Keratinocyte (primary cell): ENCODE measurements at regions not wholly inside any gene's neighbourhood (a gene's known extent, or its start where the extent isn't known, plus 50 kb on each side); places are given as distances from the start of the nearest gene placed in this dataset.

Experiments used
- DNase-seq: peaks from one replicate; pipeline ENCODE4 v3.0.0-alpha.2; 2011; ENCODE audit warnings: low read depth, missing footprints, low spot score
- FAIRE-seq: peaks from 2 replicates; lab custom pipeline; 2011; peaks lifted over from hg19 to GRCh38; lab: Jason Lieb, UNC
- H2AFZ ChIP-seq: 2 replicates; pipeline ENCODE4 v1.6.0; 2012; ENCODE audit warnings: low read length, control low read depth, inconsistent platforms; ENCODE audit not compliant: control insufficient read depth
- H3K27ac ChIP-seq: 2 replicates; pipeline ENCODE4 v1.5.1; 2011; ENCODE audit warnings: low read length; ENCODE audit not compliant: control insufficient read depth, insufficient read depth
- H3K27me3 ChIP-seq: 3 replicates; pipeline ENCODE4 v1.6.0; 2011; ENCODE audit warnings: low read length; ENCODE audit not compliant: control insufficient read depth, insufficient read depth; ENCODE audit errors: extremely low read depth
- H3K36me3 ChIP-seq, 2 experiments: 2 replicates in 1 of 2; 3 replicates in 1 of 2; pipeline ENCODE4 v1.5.1; 2011; ENCODE audit warnings: low read length in 2 of 2, mild to moderate bottlenecking in 1 of 2; ENCODE audit not compliant: control insufficient read depth in 2 of 2, insufficient read depth in 2 of 2; ENCODE audit errors: extremely low read depth in 1 of 2
- H3K4me1 ChIP-seq: 3 replicates; pipeline ENCODE4 v1.5.1; 2011; ENCODE audit warnings: low read length; ENCODE audit not compliant: control insufficient read depth, insufficient read depth; ENCODE audit errors: extremely low read depth
- H3K4me2 ChIP-seq: 3 replicates; pipeline ENCODE4 v1.6.0; 2011; ENCODE audit warnings: low read depth, low read length; ENCODE audit not compliant: control insufficient read depth, insufficient read depth; ENCODE audit errors: extremely low read depth
- H3K4me3 ChIP-seq, 3 experiments: fragments of 200-600 bp in 1 of 3; sonication (generic) in 1 of 3; 2 replicates in 2 of 3; 3 replicates in 1 of 3; pipeline ENCODE4 v1.5.1; 2011 to 2016; ENCODE audit warnings: low read length in 3 of 3, mild to moderate bottlenecking in 3 of 3, control low read depth in 2 of 3, inconsistent platforms in 1 of 3, low read depth in 1 of 3, mixed read lengths in 1 of 3, mixed run types in 1 of 3, moderate library complexity in 1 of 3; ENCODE audit not compliant: control insufficient read depth in 2 of 3, insufficient read depth in 2 of 3; ENCODE audit errors: extremely low read depth in 1 of 3
- H3K79me2 ChIP-seq: 2 replicates; pipeline ENCODE4 v1.6.0; 2012; ENCODE audit warnings: low read length; ENCODE audit not compliant: control insufficient read depth, insufficient read depth
- H3K9ac ChIP-seq: 3 replicates; pipeline ENCODE4 v1.6.0; 2011; ENCODE audit warnings: low read length; ENCODE audit not compliant: control insufficient read depth, insufficient read depth; ENCODE audit errors: extremely low read depth
- H3K9me1 ChIP-seq: 3 replicates; pipeline ENCODE4 v1.6.0; 2011; ENCODE audit warnings: low read length; ENCODE audit not compliant: control insufficient read depth, insufficient read depth; ENCODE audit errors: extremely low read depth
- H3K9me3 ChIP-seq: 2 replicates; pipeline ENCODE4 v1.5.1; 2012; ENCODE audit warnings: low read depth, low read length; ENCODE audit not compliant: control insufficient read depth
- H4K20me1 ChIP-seq: 3 replicates; pipeline ENCODE4 v1.6.0; 2011; ENCODE audit warnings: low read length; ENCODE audit not compliant: control insufficient read depth, insufficient read depth; ENCODE audit errors: extremely low read depth
- EZH2 ChIP-seq: IDR thresholded peaks from one replicate; pipeline ENCODE4 v1.6.1; 2012; ENCODE audit warnings: inconsistent platforms, mild to moderate bottlenecking, low read length, moderate library complexity
- dilution Hi-C: fragments of 300-500 bp; cut with MboI; formaldehyde crosslinking; loops from one replicate; pipeline ENCODE4 v1.7.0; 2020; ENCODE audit warnings: low sequenced_read_pairs; ENCODE audit not compliant: extremely low pct_ligation_motif_present
- TF ChIP-seq, protein P1 (sequence below), 3 experiments: IDR thresholded peaks in 1 of 3; conservative IDR thresholded peaks in 1 of 3; optimal IDR thresholded peaks in 1 of 3; 2 replicates in 2 of 3; 3 replicates in 1 of 3; pipeline versions ENCODE3 to v1.5.1; 2011; ENCODE audit warnings: low read length in 3 of 3, mild to moderate bottlenecking in 3 of 3, moderate library complexity in 2 of 3, control low read depth in 1 of 3, inconsistent platforms in 1 of 3; ENCODE audit not compliant: insufficient read depth in 2 of 3; ENCODE audit errors: extremely low read depth in 1 of 3

DNA sequence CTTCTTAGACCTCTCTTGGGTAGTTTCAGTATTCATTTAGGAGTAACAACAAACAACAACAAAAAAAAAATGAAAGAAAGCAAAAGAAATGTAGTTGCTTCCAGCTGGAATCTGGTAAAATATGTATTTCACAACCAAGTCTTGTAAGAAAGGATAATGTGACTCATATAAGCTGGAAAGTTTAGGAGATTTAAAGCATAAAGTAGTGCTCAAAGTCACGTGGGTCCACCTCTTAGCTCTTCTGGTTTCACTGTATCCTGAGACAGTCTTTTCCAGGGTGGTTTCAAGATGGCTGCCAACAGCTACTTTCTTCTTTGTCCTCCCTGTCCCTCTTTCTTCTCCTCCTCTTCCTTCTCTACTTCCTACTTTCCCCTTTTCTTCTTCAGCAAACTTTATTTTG is 69.5 kb upstream of the CDK13 start:
- Histone ChIP-seq H4K20me1 (no peaks in the 10 kb centered on the region), H3K79me2 (no peaks in the 10 kb centered on the region), H3K27ac (no peak overlapping the region), H3K36me3 (no peaks in the 10 kb centered on the region), H3K27me3 (no peaks in the 10 kb centered on the region), H3K9ac (no peak overlapping the region), H3K4me2 (no peak overlapping the region), H2AFZ (no peak overlapping the region), H3K9me3 (no peaks in the 10 kb centered on the region), H3K4me3 (no peak overlapping the region), H3K4me1 (no peaks in the 10 kb centered on the region), H3K9me1 (no peaks in the 10 kb centered on the region)
- no peak for DNase-seq
- FAIRE-seq = no peak
- dilution Hi-C loops = no loop called here
- TF ChIP-seq, protein P1, sequence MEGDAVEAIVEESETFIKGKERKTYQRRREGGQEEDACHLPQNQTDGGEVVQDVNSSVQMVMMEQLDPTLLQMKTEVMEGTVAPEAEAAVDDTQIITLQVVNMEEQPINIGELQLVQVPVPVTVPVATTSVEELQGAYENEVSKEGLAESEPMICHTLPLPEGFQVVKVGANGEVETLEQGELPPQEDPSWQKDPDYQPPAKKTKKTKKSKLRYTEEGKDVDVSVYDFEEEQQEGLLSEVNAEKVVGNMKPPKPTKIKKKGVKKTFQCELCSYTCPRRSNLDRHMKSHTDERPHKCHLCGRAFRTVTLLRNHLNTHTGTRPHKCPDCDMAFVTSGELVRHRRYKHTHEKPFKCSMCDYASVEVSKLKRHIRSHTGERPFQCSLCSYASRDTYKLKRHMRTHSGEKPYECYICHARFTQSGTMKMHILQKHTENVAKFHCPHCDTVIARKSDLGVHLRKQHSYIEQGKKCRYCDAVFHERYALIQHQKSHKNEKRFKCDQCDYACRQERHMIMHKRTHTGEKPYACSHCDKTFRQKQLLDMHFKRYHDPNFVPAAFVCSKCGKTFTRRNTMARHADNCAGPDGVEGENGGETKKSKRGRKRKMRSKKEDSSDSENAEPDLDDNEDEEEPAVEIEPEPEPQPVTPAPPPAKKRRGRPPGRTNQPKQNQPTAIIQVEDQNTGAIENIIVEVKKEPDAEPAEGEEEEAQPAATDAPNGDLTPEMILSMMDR (optimal IDR thresholded peaks at IDR 0.05 in 1 of 3, IDR thresholded peaks at IDR 0.05 in 1 of 3, conservative IDR thresholded peaks at IDR 0.05 in 1 of 3; ENCODE audit: extremely low read depth in 1 of 3, insufficient read depth in 2 of 3, low read length in 3 of 3) = no peak
- no peak for TF ChIP-seq EZH2

DNA sequence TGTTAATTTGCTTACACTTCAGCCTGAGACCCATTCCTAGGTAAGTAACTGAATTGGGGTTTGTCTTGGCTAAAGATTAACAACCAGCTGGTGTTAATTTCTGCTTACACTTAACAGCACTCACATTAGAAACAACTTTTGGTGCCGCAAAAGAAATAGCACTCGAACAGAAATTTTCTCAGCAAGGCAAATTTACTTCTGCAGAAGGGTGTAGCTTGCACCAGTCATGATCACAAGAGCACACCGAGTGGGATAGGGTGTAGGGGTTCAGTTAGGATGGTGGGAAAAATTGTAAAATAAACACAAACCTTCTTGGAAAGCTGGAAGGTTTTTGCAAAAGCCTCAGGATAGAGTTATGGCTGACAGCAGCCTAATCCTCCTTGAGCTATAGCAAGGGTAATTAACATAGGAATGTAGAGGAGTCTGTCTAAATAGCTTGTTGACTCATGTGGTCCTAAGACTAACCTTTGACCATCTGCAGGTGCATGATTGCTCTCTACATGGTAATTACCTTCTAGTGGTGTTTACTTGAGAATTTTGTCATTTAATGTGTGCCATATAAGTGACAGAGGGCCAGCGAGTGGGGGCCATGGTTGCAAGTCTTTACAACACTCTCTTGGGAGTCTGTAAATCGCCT is 67.8 kb upstream of the CDK13 start:
- H3K4me3 ChIP-seq = no peak overlapping the region
- no peaks in the 10 kb centered on the region for H3K9me3 ChIP-seq
- TF ChIP-seq, protein P1 (optimal IDR thresholded peaks at IDR 0.05 in 1 of 3, IDR thresholded peaks at IDR 0.05 in 1 of 3, conservative IDR thresholded peaks at IDR 0.05 in 1 of 3; ENCODE audit: extremely low read depth in 1 of 3, insufficient read depth in 2 of 3, low read length in 3 of 3) = no peak
- TF ChIP-seq EZH2 = no peak
- H4K20me1 ChIP-seq = no peaks in the 10 kb centered on the region
- DNase-seq (no peak), FAIRE-seq (no peak)
- dilution Hi-C loops = no loop called here
- H3K27ac ChIP-seq = no peak overlapping the region
- no peaks in the 10 kb centered on the region for H3K27me3 ChIP-seq
- no peak overlapping the region for H2AFZ ChIP-seq
- no peak overlapping the region for H3K9ac ChIP-seq
- no peaks in the 10 kb centered on the region for H3K9me1 ChIP-seq
- H3K4me1 ChIP-seq = no peaks in the 10 kb centered on the region
- H3K4me2 ChIP-seq = no peak overlapping the region
- no peaks in the 10 kb centered on the region for H3K36me3 ChIP-seq
- no peaks in the 10 kb centered on the region for H3K79me2 ChIP-seq
